HCT116 (cell line): ENCODE measurements at regions not wholly inside any gene's neighbourhood (a gene's known extent, or its start where the extent isn't known, plus 50 kb on each side); places are given as distances from the start of the nearest gene placed in this dataset.

Experiments used
- ELF1 ChIP-seq: IDR thresholded peaks from 2 replicates; pipeline ENCODE4 v1.6.1; 2012; ENCODE audit warnings: low read depth, borderline replicate concordance
- EZH2 ChIP-seq: fragments of 200-600 bp; sonication (generic); IDR thresholded peaks from 2 replicates; pipeline ENCODE4 v1.6.1; 2017; ENCODE audit warnings: antibody characterized with exemption, mixed run types
- EZH2phosphoT487 ChIP-seq: fragments of 200-600 bp; IDR thresholded peaks from 2 replicates; pipeline ENCODE4 v1.6.1; 2018; ENCODE audit warnings: antibody characterized with exemption, borderline replicate concordance
- POLR2A ChIP-seq: IDR thresholded peaks from 2 replicates; pipeline ENCODE4 v1.7.0; 2011; ENCODE audit warnings: borderline replicate concordance; ENCODE audit not compliant: insufficient read depth, insufficient read length; ENCODE audit errors: extremely low read depth
- TCF7L2 ChIP-seq: IDR thresholded peaks from 2 replicates; pipeline ENCODE4 v1.7.0; 2011; ENCODE audit warnings: borderline replicate concordance, inconsistent platforms; ENCODE audit not compliant: insufficient read depth, insufficient read length; ENCODE audit errors: extremely low read depth
- TF ChIP-seq, protein P1 (sequence below): IDR thresholded peaks from 2 replicates; pipeline ENCODE4 v1.6.1; 2012; ENCODE audit warnings: low read depth
- TF ChIP-seq, protein P2 (sequence below), 3 experiments: fragments of 200-600 bp in 1 of 3; sonication (generic) in 1 of 3; IDR thresholded peaks in 2 of 3; conservative IDR thresholded peaks in 1 of 3; 2 replicates each; pipeline ENCODE4 v1.5.1; 2012 to 2017; ENCODE audit warnings: low read depth in 2 of 3, low read length in 2 of 3, antibody characterized with exemption in 1 of 3, borderline replicate concordance in 1 of 3, control low read depth in 1 of 3, mild to moderate bottlenecking in 1 of 3, mixed read lengths in 1 of 3, mixed run types in 1 of 3, moderate library complexity in 1 of 3; ENCODE audit not compliant: insufficient read depth in 1 of 3
- TF ChIP-seq, protein P3 (sequence below): IDR thresholded peaks from 2 replicates; pipeline ENCODE4 v1.6.1; 2011; ENCODE audit warnings: mild to moderate bottlenecking, low read length, moderate library complexity; ENCODE audit not compliant: insufficient replicate concordance; ENCODE audit errors: extremely low read depth
- TF ChIP-seq, protein P4 (sequence below): IDR thresholded peaks from 2 replicates; pipeline ENCODE4 v1.6.1; 2012

DNA sequence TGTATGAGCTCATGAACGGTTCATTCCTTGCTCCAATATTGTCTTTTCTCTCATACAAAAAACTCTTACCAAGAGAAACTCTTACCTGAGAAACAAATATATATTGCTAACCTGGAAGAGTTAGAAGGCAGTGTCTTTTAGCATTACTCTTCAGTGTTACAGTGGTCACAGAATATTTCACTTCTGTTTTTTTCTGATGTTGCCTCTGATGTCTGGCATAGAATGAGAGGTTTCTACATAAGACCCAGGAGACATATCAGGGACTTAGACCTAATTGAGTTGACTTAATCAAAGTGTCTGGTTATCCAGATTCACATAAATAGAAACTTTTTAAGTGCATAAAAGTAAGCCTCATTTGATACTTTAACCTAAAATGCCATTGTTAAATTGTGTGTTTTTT, 923.8 kb downstream of the TTLL7 start:
- TF ChIP-seq, protein P1, sequence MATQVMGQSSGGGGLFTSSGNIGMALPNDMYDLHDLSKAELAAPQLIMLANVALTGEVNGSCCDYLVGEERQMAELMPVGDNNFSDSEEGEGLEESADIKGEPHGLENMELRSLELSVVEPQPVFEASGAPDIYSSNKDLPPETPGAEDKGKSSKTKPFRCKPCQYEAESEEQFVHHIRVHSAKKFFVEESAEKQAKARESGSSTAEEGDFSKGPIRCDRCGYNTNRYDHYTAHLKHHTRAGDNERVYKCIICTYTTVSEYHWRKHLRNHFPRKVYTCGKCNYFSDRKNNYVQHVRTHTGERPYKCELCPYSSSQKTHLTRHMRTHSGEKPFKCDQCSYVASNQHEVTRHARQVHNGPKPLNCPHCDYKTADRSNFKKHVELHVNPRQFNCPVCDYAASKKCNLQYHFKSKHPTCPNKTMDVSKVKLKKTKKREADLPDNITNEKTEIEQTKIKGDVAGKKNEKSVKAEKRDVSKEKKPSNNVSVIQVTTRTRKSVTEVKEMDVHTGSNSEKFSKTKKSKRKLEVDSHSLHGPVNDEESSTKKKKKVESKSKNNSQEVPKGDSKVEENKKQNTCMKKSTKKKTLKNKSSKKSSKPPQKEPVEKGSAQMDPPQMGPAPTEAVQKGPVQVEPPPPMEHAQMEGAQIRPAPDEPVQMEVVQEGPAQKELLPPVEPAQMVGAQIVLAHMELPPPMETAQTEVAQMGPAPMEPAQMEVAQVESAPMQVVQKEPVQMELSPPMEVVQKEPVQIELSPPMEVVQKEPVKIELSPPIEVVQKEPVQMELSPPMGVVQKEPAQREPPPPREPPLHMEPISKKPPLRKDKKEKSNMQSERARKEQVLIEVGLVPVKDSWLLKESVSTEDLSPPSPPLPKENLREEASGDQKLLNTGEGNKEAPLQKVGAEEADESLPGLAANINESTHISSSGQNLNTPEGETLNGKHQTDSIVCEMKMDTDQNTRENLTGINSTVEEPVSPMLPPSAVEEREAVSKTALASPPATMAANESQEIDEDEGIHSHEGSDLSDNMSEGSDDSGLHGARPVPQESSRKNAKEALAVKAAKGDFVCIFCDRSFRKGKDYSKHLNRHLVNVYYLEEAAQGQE, result no peak
- TF ChIP-seq, protein P2, sequence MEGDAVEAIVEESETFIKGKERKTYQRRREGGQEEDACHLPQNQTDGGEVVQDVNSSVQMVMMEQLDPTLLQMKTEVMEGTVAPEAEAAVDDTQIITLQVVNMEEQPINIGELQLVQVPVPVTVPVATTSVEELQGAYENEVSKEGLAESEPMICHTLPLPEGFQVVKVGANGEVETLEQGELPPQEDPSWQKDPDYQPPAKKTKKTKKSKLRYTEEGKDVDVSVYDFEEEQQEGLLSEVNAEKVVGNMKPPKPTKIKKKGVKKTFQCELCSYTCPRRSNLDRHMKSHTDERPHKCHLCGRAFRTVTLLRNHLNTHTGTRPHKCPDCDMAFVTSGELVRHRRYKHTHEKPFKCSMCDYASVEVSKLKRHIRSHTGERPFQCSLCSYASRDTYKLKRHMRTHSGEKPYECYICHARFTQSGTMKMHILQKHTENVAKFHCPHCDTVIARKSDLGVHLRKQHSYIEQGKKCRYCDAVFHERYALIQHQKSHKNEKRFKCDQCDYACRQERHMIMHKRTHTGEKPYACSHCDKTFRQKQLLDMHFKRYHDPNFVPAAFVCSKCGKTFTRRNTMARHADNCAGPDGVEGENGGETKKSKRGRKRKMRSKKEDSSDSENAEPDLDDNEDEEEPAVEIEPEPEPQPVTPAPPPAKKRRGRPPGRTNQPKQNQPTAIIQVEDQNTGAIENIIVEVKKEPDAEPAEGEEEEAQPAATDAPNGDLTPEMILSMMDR (IDR thresholded peaks at IDR 0.05 in 2 of 3, conservative IDR thresholded peaks at IDR 0.05 in 1 of 3; ENCODE audit: borderline replicate concordance in 1 of 3, insufficient read depth in 1 of 3, low read depth in 2 of 3, low read length in 2 of 3), result no peak
- TF ChIP-seq TCF7L2, result no peak
- TF ChIP-seq, protein P3, sequence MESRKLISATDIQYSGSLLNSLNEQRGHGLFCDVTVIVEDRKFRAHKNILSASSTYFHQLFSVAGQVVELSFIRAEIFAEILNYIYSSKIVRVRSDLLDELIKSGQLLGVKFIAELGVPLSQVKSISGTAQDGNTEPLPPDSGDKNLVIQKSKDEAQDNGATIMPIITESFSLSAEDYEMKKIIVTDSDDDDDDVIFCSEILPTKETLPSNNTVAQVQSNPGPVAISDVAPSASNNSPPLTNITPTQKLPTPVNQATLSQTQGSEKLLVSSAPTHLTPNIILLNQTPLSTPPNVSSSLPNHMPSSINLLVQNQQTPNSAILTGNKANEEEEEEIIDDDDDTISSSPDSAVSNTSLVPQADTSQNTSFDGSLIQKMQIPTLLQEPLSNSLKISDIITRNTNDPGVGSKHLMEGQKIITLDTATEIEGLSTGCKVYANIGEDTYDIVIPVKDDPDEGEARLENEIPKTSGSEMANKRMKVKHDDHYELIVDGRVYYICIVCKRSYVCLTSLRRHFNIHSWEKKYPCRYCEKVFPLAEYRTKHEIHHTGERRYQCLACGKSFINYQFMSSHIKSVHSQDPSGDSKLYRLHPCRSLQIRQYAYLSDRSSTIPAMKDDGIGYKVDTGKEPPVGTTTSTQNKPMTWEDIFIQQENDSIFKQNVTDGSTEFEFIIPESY, result no peak
- TF ChIP-seq POLR2A, result no peak
- no peak for TF ChIP-seq EZH2phosphoT487
- no peak for TF ChIP-seq EZH2
- TF ChIP-seq, protein P4, sequence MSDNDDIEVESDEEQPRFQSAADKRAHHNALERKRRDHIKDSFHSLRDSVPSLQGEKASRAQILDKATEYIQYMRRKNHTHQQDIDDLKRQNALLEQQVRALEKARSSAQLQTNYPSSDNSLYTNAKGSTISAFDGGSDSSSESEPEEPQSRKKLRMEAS, result no peak
- no peak for TF ChIP-seq ELF1
